Globus pallidus (tissue), 1 donor: ENCODE measurements at regions not wholly inside any gene's neighbourhood (a gene's known extent, or its start where the extent isn't known, plus 50 kb on each side); places are given as distances from the start of the nearest gene placed in this dataset.
"Not testable (repeated sequence)": the region's sequence is repeated elsewhere in the genome, so short reads cannot be mapped to it uniquely, and the experiment has no call there.

ENCODE experiments used
- DNase-seq: peaks from one replicate; pipeline ENCODE4 v3.0.0-alpha.2; 2015; ENCODE audit warnings: low spot score

DNA sequence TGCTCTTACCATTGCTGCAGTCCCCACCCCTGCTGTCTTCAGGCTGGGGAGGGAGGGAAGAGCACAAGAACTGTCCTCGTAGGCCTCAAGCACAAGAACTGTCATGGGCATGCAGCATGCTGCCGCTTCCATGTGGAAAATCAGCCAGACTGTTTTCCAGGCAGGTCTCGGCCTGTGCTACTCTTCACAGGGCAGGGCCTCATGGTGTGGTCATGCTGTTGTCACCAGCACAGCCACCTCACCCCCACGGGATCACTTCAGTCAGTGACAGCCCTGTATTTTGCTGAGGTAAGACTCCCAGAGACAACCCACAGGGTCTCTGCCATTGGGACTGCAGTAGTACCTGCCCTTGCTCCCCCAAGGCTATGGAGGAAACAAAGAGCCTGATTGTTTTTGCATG, 205.3 kb downstream of the NAP1L3 start:
- no peak for DNase-seq

DNA sequence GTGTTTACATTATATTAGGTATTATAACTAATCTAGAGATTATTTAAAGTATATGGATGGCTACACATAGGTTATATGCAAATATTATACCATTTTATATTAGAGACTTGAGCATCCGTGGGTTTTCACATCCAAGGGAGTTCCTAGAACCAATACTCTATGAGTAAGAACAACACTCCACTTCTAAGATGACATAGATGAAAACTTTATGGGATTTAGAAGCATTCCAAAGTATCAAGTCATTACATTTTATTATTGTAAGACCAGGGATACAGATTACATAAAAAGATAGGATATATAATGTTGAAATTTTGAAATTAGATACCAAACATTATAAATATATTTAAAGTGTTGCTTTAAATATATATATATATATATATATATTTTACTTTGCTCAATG, 207.0 kb downstream of the NAP1L3 start:
- no peak for DNase-seq

DNA sequence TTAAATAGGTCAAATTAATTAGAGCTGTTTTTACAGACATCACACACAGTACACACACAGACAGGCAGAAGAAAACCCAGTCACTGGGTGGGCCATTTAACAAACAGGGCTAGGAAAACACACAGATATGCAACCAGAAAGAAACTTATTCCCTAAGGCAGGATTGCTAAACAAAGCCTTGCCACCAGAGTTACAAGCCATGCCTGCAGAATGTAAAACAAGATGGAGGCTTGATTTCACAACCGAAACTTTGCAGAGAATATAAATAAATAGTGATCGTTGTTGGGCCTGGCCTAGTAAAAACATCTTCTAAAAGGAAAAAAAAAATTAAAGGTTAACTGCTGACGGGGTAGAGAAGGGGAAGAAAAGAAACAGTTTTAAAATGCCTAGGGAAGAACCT, 212.3 kb downstream of the NAP1L3 start:
- DNase-seq, result no peak

DNA sequence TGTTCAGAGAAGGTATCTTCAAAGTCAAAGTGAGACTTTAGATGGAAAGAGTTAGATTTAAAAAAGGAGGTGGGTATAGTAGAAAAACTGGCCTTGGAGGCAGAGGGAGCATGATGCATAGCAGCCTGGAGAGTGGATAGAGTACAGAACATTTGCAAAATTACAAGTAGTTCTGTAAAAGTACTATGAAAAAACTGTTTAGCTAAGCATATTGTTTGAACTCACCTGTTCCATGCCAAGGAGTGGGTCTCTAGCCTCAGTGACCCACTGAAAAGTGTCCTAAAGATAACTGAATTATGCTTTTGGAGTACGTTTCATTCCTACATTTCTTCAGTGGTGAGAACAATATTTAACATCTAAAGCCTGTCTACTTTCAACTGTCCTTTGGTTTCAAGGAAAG, 218.9 kb downstream of the NAP1L3 start:
- DNase-seq, result no peak

DNA sequence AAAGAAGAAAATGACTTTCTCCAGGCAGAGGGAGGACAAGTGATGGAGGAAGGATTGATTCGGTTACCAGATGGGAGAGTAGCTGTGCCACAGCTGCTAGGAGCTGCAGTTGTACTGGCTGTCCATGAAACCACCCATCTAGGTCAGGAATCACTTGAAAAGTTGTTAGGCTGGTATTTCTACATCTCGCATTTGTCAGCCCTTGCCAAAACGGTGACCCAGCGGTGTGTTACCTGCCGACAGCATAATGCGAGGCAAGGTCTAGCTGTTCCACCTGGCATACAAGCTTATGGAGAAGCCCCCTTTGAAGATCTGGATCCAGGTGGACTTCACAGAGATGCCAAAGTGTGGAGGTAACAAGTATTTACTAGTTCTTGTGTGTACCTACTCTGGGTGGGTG, 238.7 kb downstream of the NAP1L3 start:
- DNase-seq, result not testable (repeated sequence)

DNA sequence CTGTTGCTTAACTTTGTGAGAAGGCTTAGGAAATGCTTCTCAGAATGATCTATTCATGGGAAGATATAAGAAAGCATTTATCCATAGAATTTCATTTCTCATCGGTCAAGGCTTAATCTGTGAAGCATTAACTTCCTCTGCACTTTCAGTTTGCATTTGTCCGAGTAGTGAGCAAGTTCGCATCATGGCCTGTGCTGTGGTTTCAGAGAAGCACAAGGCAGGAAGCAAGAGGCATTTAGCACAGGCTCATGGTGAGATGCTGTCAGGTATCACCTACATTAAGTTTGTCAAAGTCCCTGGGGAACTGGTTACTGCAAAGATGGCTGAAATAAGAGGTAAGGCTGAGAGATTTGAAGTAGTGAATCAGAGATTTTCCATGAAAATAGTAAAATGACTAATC, 244.9 kb downstream of the NAP1L3 start:
- DNase-seq, result no peak

DNA sequence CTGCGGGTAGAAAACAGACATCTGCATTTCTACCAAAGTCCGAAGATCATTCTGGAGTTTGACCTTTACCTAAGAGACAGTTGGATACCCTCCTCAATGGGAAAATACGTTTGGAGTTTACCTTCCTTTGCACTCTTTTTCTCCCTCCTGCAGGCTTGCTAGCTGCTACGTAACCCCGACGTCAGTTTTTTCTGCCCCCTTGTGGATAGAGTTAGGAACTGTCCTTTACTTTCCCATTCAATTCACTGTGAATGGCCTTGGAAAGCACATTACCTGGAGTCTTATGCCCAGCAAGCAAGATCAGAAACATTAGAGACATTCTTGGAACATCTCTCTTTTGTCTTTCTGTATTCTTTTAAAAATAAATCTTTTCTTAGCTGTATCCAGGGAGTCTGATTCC, 250.7 kb downstream of the NAP1L3 start:
- DNase-seq, result peak; percentile 4

DNA sequence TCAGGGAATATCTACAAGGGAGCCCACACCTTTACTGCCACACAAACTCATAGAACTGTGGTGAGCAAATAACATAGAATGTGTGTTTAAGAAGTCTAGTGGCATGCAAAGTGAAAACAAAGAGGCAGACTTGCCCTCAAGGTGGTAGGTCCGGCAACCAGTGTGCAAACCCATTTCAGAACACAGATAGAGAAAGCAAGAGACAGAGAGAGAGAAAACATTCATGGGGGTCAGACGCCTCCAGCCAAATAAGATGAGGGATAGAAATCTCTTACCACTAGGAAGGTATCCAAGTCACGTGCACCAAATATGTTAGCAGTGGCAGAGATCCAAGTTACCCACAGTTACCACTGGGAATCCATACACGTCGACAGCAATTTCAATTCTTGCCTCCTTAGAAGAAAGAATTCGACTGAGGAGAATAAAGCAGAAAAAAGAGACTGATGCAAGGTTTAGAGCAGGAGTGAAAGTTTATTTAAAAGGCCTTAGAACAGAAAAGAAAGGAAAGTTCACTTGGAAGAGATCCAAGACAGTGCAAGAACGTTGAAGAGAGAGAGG, 252.8 kb downstream of the NAP1L3 start:
- no peak for DNase-seq

DNA sequence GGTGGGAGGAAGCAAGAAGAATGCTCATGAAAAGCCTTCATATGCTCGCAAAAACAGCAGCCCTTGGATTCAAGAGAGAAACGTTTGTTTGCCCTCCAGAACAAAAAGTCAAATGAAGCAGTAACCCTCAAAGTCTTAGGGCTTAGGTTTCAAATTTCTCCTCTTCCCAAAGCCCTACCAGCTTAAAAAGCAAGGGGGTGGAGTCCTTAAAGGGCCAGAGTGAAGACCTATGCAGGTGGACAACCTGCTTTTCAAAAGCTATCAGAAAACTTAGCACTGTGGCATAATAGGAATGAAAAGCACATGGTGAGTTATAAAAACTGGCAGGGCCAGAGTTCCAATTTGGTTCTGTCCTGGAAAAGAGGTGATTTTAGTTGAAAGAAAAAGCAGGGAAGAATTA, 253.3 kb downstream of the NAP1L3 start:
- DNase-seq, result no peak

DNA sequence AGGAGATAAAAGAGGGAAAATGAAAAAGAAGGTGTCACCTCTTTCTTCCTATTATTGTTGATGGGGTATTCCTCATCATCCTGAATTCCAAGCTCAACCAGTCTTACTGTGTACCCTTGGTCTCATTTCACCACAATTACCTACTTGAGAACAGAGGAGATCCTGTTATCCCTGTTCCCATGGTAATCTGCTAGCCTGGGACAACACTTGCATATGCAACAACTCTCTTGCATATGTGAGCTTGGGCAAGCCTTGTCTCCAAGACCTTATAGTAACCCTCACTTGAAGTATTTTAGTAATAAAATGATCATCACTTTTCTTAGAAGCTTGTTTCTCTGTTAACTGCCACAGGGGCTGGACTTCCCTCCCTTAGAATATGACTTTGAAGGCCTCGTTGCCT, 253.7 kb downstream of the NAP1L3 start:
- DNase-seq, result no peak

DNA sequence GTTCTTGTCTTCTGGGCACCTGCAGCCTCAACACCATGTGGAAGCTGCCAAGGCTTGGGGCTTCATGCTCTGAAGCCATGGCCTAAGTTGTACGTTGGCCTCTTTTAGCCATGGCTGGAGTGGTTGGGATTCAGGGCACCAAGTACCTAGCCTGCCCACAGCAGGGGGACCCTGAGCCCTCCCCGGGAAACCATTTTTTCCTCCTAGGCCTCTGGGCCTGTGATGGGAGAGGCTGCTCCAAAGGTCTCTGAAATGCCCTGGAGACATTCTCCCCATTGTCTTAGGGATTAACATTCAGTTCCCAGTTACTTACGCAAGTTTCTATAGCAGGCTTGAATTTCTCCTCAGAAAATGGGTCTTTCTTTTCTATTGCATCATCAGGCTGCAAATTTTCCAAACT, 269.3 kb downstream of the NAP1L3 start:
- no peak for DNase-seq

DNA sequence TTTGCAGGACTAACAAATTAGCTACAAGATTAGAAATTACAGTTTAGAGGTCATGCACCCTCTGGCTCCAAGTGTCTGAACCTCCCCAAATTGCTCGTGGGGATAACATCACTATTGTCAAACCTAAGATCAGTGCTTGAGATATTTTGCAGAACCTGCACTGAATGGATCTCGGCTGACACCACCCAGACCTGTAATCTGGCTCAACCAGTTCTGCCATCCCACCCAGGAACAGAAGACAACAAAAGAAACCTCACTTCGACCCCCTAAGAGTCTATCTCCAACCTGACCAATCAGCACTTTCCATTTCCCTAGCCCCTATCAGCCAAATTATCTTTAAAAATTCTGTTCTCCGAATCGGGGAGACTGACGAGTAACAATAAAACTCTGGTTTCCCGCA, 318.7 kb downstream of the NAP1L3 start:
- no peak for DNase-seq

DNA sequence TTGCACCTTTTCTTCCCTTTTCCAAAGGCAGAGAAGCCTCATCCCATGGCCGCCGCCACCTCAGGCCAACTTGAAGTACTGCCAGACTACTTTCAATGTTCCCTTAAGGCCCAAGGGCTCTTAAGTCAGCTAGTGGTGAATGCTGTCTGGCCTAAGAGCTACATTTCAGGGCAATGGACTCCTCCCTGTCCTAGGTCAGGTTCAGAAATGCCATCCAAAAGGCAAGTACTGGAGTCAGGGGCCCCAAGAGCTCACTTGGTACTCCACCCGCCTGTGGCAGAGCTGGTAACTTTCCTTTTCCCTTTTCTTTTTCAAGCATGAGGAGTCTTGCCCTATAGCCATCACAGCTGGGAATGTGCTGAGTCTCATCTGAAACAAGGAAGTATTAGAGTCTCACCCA, 327.1 kb downstream of the NAP1L3 start:
- DNase-seq, result no peak

DNA sequence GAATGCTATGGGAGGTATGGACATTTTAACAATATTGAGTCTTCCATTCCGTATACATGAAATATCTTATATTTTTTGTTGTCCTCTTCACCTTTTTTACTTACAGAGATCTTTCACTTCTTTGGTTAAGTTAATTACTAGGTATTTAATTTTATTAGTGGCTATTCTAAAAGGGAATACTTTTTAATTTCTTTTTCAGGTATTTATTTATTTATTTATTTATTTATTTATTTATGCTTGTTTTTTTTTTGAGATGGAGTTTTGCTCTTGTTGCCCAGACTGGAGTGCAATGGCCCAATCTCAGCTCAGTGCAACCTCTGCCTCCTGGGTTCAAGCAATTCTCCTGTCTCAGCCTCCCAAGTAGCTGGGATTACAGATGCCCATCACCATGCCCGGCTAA, 329.1 kb downstream of the NAP1L3 start:
- not testable (repeated sequence) for DNase-seq

DNA sequence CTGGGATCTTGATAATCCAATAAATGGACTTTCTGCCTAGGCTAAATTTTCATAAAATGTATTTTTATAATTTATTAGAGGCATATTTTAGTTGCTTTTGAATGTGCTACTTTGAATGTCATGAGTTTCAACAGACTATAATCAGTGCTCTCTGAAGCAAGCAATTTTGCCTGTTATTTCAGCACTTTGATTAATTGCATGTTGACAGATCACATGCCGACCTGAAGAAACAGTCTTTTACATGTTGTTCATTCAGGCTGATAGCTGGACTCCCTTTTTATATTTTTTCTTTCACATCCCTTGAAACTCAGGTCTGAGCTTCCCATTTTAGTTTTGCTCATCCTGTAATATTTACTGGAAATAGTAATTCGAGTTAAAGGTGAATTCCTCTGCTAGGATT, 341.0 kb downstream of the NAP1L3 start:
- no peak for DNase-seq

DNA sequence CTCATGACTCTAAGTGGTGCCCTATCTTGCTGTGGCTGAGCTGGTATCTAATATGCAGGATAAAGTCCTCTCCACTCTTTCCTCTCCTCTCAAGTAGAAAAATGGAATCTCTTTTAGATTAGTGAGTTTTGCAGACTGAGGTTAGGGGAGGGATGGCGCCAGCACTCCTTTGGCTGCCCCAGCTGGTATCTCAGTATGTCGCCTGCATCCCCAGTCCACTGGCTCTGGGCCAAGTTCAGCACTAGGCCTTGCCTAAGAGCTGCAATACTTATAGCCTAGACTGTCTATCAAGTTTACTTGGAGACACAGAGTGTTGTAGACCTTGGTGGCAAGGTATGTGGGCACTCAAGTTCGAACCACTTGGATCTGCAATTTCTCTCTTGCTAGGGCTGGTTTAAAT, 351.3 kb downstream of the NAP1L3 start:
- DNase-seq, result no peak

DNA sequence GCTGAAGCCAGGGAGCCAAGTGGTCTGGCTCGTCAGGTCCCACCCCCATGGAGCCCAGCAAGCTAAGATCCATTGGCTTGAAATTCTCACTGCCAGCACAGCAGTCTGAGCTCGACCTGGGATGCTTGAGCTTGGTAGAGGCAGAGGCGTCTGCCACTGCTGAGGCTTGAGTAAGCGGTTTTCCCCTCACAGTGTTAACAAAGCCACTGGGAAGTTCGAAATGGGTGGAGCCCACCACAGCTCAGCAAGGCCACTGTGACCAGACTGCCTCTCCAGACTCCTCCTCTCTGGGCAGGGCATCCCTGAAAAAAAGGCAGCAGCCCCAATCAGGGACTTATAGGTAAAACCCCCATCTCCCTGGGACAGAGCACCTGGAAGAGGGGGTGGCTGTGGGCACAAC, 353.8 kb downstream of the NAP1L3 start:
- no peak for DNase-seq
